ENCODE measurements at regions not wholly inside any gene's neighbourhood (a gene's known extent, or its start where the extent isn't known, plus 50 kb on each side); places are given as distances from the start of the nearest gene placed in this dataset.

DNA sequence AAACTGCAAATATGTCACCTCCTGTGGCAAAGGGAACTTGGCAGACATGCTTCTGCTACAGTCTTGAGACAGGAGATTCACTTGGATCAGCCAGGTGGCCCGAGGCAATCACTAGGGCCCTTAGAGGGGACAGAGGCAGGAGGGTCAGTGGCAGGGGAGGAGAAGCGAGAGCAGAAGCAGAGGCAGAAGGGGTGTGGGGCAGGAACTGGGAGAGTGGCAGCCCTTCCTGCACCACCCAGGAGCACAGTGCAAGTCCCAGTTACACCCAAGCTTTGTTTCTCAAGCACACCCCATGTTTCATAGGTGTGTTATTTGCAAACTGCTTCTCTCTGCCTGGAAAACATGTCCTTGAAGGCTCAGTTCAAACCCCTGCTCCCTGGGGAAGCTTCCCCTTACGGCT is 309.7 kb upstream of the MYT1L start:
- DNase-seq (ENCODE audit: low read depth): no peak

DNA sequence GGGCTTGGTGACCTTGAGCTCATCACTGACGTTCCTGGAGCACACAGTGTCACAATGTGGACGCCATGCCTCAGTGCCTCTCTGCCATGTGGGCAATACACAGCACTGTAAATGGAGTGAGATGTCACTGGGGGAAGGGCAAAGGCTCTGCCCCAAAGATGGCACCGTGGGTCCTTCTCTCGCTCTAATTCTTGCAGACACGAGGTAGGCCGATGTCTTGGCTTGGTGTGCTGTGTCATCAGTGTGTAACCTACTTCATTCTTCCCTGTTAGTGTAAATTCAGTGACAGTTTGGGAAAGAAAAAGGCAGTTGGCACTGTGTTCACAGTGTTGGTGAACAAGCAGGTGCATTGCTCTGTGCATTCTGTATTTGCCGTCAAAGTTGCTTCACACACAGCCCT is 309.3 kb upstream of the MYT1L start:
- no peak for DNase-seq (ENCODE audit: low read depth)

DNA sequence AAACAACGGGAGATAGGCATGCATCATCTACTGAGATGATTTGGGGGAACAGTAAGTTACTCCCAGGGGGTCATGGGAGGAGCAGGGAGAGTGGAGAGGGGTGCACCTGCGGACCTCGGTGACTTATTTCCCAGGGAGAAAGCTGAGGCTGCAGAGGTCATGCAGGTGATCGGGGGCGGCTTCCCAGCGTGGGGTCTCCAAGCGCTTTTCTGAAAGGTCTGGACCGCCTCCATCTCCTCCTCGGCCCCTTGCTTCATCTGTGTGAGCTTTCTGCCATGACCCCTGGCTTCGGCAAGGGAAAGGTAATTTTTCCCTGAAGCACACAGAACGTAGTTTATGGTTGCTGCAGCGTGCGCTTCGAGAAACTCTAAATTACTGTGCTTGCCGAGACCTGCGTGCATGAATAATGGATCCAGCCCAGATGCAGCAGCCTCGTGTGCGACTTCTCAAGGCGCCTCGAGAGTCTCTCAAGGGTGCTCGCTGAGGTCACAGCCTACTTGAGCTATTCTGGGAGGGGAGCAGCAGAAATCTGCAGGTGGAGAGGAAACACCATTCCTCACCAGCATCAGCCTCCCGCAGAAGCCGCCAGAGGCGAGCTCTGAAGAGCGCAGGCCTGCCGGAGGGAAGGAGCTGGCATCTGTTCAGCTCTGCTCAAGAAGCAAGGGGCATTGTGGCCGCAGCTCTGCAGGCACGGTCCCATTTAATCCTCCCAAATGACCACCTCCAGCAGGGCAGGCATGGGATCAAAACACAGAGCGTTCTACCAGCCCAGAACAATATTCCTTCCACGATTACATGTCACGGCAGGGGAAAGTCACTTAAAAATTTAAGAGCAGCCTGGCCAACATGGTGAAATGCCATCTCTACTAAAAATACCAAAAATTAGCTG is 308.4 kb upstream of the MYT1L start:
- no peak for DNase-seq (ENCODE audit: low read depth)

DNA sequence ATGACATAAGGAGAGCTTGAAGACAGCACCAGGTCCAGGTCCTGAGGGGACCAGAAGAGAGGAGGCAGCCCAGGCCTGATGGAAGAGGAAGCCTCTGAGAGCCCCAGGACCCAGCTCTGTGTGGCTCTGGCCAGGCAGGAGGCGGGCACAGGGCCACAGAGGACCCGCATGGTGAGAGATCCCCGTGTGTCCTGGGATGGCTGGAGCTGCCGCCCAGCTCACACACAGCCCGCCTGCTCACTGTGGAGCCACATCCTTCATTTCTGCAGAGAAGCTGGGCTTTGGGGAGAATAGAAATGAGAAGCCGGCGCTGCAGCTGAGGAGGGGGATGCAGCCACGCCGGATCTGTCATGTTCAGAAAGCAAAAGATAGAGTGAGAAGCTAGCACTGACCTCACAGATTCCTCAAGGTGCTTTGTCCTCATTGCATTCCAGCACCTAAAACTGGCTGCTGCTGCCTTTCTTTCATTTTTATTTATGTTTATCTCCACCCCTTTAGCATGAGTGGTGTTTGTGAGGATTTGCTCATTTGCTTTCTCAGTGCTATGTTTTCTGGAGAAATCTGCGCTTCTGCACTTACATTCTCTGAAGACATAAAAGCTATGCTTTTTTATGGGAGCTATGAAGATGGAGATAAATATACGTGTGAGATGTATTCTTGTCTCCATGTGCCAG is 307.6 kb upstream of the MYT1L start:
- no peak for DNase-seq (ENCODE audit: low read depth)

DNA sequence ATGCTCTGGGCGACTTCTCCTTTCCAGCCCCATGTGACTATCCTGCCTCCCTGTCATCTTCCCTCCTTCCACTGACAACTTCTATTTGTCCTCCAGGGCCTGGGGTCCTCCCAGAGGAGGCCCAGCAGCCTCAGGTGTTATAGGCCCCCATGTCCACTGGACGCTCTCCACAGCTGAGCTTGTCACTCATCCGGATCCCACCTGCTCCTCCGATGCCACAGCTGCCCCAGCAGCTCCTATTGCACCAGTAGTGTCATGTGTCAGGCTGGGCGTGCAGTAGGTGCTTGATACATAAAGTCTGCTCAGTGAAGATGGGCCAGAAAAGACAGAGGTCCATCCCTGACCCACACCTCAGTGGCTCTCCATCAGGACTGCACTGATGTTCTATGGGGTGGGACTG is 305.7 kb upstream of the MYT1L start:
- DNase-seq (ENCODE audit: low read depth): no peak

DNA sequence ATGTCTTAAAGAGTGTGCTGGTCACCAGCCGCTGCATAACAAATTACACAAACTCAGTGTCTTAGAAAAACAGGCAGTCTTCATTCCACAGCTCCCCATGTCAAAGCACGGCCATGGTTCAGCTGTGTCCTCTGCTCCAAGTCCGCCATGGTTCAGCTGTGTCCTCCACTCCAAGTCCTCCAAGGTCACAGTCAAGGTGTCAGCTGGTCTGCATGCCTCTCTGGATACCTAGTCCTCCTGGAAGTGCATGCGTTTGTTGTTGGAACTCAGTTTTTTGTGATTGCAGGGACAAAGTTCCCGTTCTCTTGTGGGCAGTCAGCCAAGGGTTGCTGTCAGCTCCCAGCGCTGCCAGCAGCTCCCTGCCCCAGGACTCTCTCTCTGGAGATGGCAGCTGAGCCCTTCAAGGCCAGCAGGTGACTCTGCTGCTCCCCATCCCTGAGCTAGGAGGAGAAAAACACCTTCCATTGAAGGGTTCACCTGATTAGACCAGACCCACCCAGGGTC is 304.0 kb upstream of the MYT1L start:
- DNase-seq (ENCODE audit: low read depth): no peak

DNA sequence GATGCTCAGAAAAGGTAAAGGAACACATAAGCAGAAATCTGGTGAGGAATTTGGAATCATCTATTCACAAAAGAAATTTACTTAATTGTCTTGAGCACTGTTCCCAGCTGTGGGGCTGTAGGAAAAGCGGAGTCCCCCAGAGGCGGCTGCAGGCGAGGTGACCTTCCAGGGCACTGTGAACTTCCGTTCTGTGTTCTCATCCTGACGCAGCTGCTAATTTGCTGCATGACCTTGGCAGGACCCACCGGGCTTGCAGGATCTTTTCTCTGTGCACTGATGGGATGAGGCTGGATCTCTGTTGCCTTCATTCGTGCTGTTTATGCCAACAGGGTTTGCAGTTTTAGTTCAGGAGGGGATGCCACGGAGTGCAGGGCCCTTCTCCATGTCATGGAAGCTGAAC is 301.9 kb upstream of the MYT1L start:
- DNase-seq (ENCODE audit: low read depth): no peak

DNA sequence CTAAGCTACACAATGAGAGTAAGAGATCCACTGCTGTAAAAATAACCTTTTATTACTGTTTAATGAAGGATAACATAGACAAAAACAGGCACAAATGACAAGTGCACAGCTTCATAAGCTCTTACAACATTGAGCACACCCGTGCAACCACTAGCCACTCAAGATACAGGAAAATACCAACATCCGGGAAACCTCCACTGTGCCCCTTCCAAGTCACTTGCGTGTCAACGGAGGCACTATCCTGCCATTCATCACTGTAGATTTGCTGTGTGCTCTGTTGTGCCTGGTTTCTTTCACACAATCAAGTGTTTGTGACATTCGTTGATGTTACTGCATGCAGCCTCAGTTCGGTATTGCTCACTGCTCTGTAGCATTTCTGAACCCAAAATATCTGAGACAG is 292.9 kb upstream of the MYT1L start:
- no peak for DNase-seq (ENCODE audit: low read depth)

DNA sequence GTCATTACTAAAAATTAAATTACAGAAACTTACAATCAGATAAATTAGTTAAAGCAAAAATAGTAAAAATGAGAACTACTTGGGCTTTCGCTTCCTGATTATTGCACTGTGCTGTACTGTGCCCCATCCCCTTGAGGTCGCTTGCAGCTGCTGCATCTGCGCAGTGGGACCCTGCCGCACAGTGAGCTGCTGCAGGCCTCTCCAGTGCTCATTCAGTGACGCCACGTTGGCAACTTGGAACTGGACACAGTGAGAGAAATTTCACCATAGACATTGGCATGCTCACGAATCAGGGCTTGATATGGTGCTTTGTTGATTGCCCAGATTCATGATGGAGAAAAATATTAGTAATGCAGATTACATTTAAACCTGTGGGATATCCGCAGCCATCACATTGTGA is 290.8 kb upstream of the MYT1L start:
- DNase-seq (ENCODE audit: low read depth): no peak

DNA sequence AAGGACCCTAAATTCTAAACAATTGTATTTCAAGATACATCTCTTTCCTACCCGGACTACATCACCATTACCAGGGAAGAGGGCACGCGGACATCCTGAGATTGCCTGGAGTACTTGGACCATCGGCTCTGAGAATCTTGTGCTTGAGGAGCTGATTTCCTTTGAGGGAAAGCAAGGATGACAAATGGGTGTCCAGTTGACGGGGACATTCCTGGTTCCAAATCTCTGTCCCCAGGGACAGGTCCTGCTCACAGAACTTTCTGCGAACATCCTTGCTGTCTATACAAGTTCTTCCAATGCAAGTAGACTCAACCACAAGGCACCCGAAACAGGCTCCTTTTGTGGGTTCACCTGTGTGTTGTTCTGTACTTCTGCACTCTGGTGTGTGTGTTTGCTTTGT is 289.5 kb upstream of the MYT1L start:
- DNase-seq (ENCODE audit: low read depth): no peak

DNA sequence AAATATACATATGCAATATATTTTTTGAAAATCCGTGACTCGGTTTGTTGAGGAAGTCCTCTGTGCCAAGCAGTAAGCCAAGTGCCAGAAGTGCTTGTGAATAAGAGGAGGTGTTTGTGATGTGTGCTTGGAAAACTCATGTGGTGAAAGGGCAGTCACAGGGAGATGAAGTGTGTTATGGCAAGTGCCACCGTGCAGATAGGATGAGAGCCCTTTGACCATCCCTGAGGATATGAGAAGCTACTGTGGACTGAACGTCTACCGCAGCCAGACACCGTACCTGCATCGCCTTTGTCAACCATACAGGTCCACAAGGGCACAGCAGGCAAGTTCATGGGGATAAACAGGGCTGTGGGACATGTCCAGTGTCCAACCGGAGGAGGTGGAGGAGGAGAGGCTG is 288.9 kb upstream of the MYT1L start:
- no peak for DNase-seq (ENCODE audit: low read depth)

DNA sequence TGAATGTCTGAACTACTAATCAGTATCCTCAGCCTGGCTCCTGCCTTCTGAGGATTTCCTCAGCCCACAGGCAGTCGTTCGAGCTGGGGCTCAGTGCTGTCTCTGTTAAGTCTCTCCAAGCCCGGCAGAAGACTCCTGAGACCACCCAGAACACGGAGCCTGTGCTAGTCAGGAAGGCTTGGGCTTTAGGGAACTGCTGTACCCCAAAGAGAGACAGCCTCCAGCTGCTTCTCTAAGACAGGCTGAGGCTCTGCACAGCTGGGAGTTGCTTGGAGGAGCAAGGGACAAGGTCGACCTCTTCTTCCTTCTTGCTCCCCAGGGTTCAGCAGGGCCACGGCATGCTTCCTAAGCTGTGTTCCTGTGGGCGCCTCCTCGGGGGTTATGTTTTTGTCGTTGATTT is 283.4 kb upstream of the MYT1L start:
- no peak for DNase-seq (ENCODE audit: low read depth)

DNA sequence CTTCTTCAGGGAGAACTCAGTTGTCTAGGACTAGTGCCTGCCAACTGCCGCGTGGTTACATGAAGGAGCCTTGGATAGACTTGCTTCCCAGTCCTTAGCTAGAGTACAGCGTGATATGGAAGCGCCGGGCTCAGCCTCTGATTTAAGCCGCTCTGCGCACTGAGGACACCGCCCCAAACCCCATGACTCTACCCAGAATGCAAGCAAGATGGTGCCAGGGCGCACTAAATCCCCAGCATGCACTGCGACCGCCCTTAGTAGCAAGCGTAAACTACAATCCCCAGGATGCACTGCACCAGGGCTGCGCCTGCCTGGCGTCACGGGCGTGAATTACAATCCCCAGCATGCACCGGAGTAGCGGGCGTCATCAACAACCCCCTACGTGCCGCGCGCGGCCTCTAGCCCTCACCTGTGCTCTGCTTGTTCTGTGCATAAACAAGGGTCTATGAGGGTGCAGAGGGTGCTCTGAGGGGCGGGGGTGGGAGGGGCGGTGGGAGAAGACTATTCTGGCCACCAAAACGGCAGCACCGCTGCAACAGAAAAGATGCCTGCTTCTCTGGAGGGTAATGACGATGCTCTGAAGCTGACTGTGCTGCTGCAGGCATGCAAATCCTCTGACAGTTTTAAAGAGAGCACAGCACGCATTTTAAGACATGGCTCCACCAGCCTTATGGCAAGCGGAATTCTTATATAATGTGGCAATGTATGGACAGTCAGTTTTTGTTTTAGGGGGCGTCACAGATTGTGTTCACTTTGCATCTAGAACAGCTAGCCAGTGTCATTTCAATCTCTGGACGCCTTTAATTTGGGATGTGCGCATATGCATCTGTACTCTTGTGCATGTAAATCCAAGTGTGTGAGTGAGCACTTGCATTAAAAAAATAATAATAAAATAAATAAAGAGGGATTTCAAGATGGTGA is 282.5 kb upstream of the MYT1L start:
- peak; percentile 51 for DNase-seq (ENCODE audit: low read depth)

DNA sequence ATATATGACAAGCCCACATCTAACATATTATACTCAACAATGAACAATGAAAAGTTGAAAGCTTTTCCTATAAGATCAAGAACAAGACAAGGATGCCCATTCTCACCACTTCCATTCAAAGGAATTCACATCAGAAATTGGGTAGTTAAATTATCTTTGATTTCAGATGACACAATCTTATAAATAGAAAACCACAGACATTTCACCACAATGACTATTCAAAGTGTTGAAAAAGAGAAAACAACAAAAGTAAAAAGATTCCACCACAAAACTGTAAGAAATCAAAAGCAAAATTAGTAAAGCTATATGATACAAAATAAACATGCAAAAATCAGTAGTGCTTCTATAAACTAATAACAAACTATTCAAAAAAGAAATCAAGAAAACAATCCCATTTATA is 279.7 kb upstream of the MYT1L start:
- DNase-seq (ENCODE audit: low read depth): no peak

DNA sequence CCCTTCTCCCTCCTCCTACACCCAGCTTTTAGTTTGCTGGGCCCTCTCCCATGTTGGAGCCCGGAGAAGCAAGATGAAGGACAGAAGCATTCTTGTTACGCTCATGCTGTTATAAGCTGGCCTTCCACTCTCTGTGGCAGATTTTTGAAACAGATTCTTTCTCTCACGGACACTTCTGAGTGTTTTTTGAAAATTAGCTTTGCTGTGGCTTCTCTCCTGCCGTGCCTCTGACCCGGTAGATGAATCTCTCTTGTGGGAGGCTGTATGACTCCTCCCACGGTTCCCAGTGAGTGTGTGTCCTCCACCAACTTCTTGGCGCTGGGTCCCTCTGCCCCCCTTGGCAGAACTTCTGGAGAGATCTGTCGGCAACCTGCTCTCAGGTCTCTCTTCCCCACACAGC is 269.3 kb upstream of the MYT1L start:
- DNase-seq (ENCODE audit: low read depth): no peak

DNA sequence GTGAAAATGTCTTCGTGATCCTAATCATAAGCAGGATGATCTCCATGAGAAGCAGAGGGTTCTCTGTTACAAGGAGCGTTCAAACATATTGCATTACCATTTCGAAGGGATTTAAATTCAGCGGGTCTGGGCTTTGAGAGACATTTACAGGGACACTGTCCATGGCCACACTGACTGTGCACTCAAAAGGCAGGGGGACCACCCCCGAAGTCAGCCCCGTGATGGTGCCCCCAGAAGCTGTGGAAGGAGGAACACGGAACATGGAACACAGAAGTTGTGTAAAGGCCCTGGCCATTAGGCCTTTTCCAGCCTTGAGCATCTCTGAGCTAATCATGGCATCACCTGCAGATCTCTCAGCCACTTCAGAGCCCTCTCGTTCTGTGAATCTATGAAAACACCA is 268.4 kb upstream of the MYT1L start:
- no peak for DNase-seq (ENCODE audit: low read depth)

DNA sequence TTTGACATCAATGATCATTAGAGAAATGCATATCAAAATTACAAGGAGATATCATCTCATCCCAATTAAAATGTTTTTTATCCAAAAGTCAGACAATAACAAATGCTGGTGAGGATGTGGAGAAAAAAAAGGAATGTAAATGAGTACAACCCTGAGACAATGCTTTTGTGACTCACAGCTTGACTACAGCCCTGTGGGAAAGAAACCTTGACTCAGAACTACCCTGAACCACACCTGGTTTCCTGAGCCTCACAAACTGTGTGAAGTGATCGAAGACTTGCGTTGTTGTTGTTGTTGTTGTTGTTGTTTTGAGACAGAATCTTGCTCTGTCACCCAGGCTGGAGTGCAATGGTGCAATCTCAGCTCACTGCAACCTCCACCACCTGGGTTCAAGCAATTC is 266.6 kb upstream of the MYT1L start:
- no peak for DNase-seq (ENCODE audit: low read depth)

DNA sequence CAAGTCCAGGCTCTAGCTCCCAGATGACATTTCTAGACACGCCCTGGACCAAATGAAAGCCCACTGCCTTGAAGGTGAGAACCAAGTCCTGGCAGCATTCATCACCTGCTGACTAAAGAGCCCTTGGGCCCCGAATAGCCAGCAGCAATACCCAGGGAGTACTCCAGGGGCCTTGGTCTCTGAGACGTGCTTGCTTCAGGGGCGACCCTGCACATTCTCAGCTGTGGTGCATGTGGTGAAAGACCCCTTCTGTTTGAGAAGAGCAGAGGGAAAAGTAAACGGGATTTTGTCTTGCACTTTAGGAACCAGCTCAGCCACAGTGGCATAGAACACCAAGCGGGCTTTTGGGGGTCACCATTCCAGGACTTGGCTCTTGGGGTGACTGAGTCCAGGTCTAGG is 260.5 kb upstream of the MYT1L start:
- DNase-seq (ENCODE audit: low read depth): no peak

DNA sequence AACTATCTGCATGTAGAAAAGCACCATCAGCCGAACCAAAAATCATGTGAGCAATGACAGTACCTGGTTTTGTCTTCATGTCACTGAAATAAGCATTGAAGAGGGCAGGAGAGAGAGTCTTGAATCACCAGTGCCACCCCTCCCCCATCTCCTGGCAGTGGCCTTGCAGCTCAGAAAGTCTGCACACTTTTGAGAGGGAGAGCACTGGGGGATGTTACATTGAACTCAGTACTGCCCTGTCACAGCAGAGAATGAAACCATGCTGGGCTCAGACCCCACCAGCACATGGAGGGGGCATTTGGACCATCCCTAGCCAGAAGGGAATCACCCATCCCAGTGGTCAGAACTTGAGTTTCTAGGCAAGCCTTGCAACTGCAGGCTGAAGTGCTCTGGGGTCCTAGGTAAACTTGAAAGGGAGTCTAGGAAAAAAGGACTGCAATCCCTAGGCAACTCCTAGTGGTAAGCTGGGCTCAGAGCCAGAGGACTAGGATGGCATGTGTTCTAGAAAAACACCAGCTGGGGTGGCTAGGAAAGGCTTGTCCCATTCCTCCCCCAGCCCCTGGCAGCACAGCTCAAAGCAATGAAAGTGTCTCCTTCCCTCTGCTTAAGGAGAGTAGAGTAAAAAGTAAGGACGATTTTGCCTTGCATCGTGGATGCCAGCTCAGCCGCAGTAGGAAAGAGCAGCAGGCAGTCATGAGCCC is 259.9 kb upstream of the MYT1L start:
- no peak for DNase-seq (ENCODE audit: low read depth)

DNA sequence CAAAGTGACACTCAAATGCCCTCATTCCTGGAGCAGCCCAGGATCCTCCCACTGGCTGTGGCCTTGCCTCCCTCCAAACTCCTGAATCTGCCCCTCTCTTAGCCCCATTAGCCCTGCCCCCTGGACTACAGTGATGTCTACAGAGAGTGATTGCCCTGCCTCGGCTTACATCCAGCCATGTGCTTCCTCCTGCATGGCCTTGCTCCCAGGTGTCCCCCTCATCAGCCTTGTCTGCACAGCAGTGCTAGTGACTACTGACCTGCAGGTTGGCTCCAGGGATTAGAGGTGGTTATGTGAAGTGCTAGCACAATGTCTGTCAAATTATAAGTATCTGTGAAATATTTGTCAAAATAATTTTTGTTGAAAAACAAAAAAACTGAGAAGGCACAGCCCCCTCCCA is 259.1 kb upstream of the MYT1L start:
- DNase-seq (ENCODE audit: low read depth): no peak

DNA sequence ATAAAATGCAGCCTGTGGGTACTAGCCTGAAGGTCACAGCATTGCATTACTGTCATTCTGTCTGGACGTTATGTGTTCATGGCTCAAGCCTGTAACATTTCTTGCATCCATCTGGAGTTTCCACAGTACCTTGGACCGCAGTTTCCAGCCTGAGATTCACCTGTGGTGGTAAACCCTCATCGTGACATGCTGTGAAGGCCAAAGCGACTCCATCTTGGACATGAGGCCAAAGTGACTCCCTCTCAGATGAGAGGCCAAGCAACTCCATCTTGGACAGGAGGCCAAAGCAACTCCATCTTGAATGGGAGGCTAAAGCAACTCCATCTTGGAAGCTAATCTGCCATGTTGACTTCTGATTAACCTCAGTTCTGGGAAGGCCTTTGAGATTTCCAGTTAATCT is 257.7 kb upstream of the MYT1L start:
- DNase-seq (ENCODE audit: low read depth): no peak

DNA sequence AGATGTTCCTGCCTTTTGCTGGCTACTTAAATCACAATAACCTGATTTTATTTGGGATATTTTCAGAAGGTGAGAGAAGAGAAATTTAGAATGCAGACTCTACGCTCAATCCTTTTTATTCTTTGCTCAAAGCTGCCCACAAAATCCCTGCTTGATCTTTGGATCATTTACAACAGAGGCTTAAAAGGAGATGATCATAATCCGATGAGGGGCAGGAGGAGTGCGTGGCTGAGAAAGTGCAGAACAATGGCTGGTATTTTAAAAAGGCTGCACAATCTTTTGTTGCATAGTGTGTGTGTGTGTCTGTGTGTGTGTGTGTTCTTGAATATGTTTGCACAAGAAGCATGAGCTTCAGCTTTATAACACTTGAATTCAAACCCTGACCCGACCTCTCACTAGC is 256.3 kb upstream of the MYT1L start:
- no peak for DNase-seq (ENCODE audit: low read depth)

All from non-pigmented ciliary epithelial cell (primary cell).